ENCODE measurements at regions not wholly inside any gene's neighbourhood (a gene's known extent, or its start where the extent isn't known, plus 50 kb on each side); places are given as distances from the start of the nearest gene placed in this dataset.

- in situ Hi-C loops (cut with HindIII; ENCODE audit: low sequenced_read_pairs): no loop called here
- no peak for DNase-seq (ENCODE audit: low read depth)
- TF ChIP-seq, protein P1, sequence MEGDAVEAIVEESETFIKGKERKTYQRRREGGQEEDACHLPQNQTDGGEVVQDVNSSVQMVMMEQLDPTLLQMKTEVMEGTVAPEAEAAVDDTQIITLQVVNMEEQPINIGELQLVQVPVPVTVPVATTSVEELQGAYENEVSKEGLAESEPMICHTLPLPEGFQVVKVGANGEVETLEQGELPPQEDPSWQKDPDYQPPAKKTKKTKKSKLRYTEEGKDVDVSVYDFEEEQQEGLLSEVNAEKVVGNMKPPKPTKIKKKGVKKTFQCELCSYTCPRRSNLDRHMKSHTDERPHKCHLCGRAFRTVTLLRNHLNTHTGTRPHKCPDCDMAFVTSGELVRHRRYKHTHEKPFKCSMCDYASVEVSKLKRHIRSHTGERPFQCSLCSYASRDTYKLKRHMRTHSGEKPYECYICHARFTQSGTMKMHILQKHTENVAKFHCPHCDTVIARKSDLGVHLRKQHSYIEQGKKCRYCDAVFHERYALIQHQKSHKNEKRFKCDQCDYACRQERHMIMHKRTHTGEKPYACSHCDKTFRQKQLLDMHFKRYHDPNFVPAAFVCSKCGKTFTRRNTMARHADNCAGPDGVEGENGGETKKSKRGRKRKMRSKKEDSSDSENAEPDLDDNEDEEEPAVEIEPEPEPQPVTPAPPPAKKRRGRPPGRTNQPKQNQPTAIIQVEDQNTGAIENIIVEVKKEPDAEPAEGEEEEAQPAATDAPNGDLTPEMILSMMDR (IDR thresholded peaks at IDR 0.05; ENCODE audit: low read depth, low read length, missing control alignments): no peak
- no peak overlapping the region for H3K4me3 ChIP-seq (ENCODE audit: low read depth, low read length)
Measured at GRCh38 chr4:64130907-64131306, 278.3 kb downstream of the TECRL start.

- TF ChIP-seq, protein P1 (IDR thresholded peaks at IDR 0.05; ENCODE audit: low read depth, low read length, missing control alignments): no peak
- DNase-seq (ENCODE audit: low read depth): no peak
- in situ Hi-C loops (cut with HindIII; ENCODE audit: low sequenced_read_pairs): no loop called here
- no peak overlapping the region for H3K4me3 ChIP-seq (ENCODE audit: low read depth, low read length)
Measured at GRCh38 chr4:64125354-64125753, 283.9 kb downstream of the TECRL start.

- no peak for DNase-seq (ENCODE audit: low read depth)
- in situ Hi-C loops (cut with HindIII; ENCODE audit: low sequenced_read_pairs): no loop called here
- TF ChIP-seq, protein P1 (IDR thresholded peaks at IDR 0.05; ENCODE audit: low read depth, low read length, missing control alignments): no peak
- H3K4me3 ChIP-seq (ENCODE audit: low read depth, low read length): no peak overlapping the region
Measured at GRCh38 chr4:64121803-64122202, 287.4 kb downstream of the TECRL start.

DNA sequence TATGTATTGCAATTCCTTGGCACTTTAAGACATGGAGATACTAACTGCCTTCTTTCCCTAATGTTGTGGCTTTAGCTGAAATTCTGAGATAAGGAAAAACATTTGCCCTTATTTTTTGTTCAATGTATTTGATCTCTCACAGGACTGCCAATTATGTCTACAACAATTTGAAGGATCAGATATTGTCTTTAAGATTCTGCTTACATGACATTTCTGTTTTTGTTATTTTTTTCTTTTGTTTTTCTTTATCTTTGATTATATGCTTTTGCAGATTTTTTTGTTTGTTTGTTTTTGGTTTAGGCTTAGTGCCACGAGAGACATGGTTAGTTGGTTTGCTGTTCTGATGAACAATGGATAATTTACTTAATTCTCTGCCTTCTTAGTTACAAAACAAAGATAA is 303.3 kb downstream of the TECRL start:
- in situ Hi-C loops (cut with HindIII; ENCODE audit: low sequenced_read_pairs): no loop called here
- no peak overlapping the region for H3K4me3 ChIP-seq (ENCODE audit: low read depth, low read length)
- TF ChIP-seq, protein P1 (IDR thresholded peaks at IDR 0.05; ENCODE audit: low read depth, low read length, missing control alignments): no peak
- DNase-seq (ENCODE audit: low read depth): no peak

DNA sequence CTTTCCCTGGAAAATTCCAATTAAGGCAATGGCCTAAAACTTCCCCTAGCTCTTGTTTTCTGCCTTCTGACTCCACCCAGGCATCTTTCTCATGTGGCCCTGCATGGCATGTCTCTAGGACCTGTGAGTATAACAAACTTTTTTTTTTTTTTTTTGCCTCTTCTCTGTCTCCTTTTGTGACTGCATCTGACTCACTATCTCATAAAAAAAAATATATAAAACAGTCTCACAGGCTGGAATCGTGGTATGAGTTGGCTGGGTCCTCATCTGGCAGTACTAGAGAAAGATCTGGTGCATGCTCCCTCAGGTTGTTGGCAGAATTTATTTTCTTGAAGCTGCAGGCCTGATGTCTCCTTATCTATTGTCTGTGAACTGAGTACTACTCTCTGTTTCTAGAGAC is 313.9 kb downstream of the TECRL start:
- no peak overlapping the region for H3K4me3 ChIP-seq (ENCODE audit: low read depth, low read length)
- in situ Hi-C loops (cut with HindIII; ENCODE audit: low sequenced_read_pairs): no loop called here
- DNase-seq (ENCODE audit: low read depth): no peak
- TF ChIP-seq, protein P1 (IDR thresholded peaks at IDR 0.05; ENCODE audit: low read depth, low read length, missing control alignments): no peak

GRCh38 chr4:64079316-64079715 is 329.9 kb downstream of the TECRL start:
- no peak for DNase-seq (ENCODE audit: low read depth)
- in situ Hi-C loops (cut with HindIII; ENCODE audit: low sequenced_read_pairs): no loop called here
- H3K4me3 ChIP-seq (ENCODE audit: low read depth, low read length): no peak overlapping the region
- TF ChIP-seq, protein P1 (IDR thresholded peaks at IDR 0.05; ENCODE audit: low read depth, low read length, missing control alignments): no peak

DNA sequence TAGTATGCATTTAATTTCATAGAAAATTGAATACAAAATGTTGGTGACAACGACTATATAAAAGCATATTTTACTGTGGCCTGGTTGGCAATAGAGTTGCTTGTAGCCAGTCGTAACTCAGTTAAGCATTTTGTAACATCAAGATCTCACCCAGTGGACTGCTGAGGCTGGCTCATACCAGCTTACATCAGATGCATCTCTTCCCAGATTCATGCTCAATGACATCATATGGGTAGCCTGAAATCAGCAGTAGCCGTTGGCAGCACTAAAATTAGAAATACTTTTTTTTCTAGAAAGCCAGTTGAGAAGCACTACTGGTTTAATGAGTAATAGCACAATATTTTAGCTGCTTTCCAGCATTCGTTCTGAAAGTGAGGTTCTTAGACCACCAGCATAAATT is 341.2 kb downstream of the TECRL start:
- TF ChIP-seq, protein P1 (IDR thresholded peaks at IDR 0.05; ENCODE audit: low read depth, low read length, missing control alignments): no peak
- DNase-seq (ENCODE audit: low read depth): no peak
- in situ Hi-C loops (cut with HindIII; ENCODE audit: low sequenced_read_pairs): no loop called here
- no peak overlapping the region for H3K4me3 ChIP-seq (ENCODE audit: low read depth, low read length)
